ENCODE measurements at regions not wholly inside any gene's neighbourhood (a gene's known extent, or its start where the extent isn't known, plus 50 kb on each side); places are given as distances from the start of the nearest gene placed in this dataset.

DNA sequence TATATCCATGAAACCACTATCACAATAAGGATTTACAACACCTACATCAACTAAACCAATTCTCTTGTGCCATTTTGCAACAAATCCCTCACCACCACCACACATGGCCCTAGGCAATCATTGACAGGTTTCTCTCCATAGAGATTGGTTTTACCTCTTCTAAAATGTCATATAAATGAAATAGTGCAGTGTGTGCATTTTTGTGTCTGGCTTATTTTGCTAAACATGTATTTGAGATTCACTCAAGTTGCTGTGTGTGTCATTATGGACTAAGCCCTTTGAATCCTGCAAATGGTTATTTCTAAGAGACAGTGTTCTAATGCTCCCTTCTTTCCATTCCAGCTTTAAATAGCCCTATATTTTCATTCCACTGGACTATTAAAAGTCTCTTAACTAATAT, 179.7 kb upstream of the LRRC7 start:
- no peak for DNase-seq

DNA sequence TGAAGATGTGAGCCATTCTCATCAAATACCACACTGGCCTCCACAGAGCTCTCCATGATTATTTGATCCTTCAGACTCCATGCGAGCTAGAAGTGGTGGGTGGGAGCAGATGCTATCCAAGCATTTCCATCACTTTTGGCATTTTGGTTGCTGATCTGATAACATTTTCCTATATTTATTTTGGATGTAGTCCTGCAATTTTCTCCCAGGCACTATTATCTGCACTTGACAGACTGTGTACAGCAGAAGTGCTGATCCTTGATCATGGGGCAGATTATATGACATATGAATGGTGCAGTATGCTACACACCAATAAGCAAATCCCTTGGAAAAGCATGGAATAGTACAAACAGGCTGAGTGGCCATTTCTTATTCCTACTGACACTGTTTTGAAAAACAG, 167.6 kb upstream of the LRRC7 start:
- DNase-seq, result no peak

DNA sequence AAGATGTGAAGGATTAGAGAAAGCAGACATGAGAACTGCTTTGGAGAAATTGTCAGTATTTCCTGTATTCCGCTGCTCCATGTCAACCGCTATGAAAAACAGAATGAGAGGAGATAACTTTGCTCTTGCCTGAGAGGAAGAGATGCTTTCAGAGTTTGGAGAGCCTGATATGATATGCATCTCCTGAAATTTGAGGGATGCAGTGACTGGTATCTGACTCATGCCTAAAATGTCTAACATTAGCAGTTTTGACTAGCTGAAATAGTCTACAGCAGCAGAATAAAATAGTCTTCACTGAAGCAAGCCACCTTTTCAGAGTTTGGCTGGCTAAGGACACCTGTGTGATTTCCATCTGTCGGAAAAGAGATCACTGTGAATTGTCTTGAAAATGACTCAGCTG, 165.8 kb upstream of the LRRC7 start:
- DNase-seq, result no peak

DNA sequence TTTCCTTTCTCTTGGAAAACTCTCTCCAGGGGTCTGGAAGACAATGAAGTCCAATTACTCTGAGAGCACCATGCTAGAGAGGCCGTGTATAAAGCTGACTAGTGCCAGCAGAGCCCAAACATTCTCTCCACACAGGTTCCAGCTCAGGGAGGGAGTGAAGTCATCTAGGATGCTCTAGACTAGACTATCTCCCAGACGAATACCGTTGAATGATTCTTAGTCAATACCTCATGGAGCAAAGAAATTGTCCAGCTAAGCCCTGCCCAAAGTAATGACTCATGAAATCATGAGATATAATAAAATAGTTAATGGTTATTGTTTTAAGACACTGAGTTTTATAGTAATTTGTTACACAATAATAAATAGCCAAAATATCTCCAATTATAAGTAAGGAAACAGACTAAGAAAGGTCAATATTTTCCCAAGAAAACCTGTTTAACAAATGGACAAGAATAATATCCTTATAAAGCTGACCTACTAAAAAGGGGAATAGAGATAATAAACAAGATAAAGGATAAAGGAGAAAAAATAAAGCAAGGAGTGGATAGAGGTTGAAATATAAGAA, 163.9 kb upstream of the LRRC7 start:
- no peak for DNase-seq

DNA sequence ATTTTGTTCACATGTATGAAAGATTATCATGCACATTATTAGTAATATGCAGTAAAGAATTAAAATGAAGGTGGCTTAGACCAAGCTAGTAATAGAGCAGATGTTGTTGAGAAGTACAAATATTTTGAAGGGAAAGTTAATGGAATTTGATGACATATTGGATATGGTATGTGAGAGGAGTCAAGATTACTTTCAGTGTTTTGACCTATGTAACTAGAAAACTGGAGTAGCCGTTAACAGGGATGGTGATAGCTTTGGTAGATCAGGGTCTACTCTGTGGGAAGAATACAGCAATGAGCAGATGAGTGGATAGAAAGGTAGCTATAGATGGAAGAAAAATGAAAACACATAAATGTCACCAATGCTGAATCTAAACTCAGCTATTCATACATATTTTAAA, 163.2 kb upstream of the LRRC7 start:
- no peak for DNase-seq

DNA sequence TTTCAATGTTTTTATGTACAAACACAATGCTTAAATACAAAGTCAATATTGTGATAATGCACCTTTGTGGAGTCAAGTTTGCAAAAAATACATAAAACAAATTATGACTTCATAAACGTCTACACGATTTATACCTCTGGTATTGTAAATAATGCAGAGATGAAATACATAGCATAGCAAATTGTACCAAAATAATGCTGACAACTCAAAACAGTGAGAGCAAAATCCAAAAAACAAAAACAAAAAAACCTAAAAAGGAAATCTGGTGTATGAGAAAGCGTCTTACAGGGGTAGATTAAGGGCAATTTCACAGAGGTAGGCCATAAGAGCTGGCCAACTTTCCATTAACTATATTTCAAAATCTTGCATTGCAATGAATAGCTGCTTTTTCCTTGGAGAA, 161.5 kb upstream of the LRRC7 start:
- no peak for DNase-seq

DNA sequence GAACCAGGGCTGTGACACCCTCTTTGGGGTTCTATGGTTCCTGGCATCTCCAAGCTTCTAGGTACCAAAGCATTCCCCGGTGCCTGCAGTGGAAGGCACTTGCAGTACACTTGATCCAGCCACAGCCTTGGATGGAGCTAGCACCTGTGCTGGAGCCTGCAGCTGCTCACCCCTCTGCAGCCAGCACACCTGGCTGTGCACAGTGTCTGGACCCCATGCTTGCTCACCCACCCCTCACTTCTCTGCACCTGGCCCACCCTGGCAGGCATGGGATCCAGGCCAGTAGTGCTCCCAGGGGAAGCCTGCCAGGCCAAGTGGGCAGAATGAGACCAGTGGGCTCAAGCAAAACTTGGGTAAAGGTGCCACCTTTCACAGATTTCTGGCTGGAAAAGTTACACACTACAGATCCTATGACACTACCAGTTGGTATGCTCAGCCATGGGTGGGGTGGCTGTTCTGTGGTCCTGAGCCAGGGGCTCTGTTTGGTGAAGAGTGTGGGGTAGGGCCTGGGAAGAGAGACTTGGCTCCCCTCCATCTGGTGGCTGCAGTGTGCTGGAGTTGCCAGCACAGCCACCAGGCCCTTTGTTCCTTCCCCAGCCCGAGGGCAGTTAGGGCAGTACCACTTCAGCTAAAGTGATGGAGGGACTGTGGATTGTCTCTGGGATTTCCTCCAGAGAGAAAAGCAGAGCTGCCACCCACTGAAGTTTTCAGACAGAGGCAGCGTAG, 157.8 kb upstream of the LRRC7 start:
- DNase-seq, result no peak

DNA sequence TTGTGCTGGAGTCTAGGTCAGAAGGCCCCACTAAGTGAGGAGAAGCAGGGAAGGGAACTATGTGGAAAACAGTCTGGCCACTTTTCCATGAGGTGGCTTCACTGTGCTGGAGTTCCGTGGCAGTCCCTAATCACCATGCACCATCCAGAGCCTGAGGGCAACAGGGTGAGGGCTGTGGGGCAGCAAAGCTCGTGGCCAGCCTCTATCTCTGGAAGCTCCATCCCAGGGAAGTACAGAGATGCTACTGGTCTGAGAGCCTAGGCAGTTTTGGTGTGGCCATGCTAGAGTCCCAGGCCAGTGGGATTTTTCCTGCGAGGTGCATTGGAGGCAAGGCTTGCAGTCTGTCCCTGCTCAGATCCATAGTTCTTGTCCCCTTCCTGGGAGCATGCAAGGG, 157.3 kb upstream of the LRRC7 start:
- DNase-seq, result no peak

DNA sequence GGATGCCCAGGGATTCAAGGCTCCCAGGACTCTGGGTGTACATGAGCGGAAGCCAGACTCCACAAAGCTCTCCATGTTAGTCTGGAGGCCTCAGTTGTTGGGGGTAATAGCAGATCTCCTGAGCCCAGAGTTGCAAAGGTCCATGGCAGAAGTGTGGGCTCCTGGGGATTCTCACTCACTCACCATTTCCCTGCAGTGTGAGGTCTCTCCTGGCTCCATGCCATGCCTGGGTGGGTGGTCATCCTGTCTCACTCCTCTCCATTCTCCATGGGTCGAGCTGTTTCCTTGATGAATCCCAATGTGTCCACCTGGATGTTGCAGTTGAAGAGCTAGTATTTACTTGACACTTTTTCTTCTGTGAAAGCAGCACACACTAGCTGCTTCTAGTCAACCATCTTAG, 156.8 kb upstream of the LRRC7 start:
- no peak for DNase-seq

DNA sequence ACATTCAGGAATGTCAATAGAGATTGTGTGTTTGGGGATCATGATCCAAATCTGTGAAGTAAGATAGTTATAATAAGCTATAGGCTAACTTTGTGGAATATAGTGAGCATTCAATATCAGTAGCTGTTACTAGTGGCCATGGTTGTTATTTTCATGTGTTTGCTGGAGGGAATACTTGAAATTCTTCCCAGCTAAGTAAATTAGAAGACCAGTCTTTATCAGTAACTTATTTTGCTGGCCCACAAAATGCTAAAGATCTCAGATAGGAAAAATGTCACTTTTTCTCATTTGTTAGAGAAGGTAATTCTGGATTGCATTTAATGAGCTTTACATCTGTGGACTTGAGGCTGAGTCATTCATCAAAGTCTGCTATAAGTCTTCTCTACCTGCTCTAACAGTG, 156.1 kb upstream of the LRRC7 start:
- no peak for DNase-seq

DNA sequence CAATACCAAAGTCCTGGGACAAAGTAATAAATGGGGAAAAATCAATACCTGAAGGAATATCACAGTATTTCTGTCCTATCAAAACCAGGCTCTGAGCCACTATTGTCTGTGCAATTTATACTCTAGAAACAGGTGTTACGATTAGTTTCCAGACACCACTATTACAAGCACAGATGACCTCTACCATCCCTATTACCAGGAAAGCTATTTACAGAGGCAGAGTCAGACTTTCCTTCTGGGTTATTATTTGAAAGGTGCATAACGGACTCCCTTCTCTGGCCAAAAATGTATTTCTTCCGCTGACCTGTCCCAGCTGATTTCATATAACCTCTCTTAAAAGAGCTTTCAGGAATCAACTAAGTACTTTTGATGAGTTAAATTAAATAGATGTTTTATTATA, 154.6 kb upstream of the LRRC7 start:
- no peak for DNase-seq

DNA sequence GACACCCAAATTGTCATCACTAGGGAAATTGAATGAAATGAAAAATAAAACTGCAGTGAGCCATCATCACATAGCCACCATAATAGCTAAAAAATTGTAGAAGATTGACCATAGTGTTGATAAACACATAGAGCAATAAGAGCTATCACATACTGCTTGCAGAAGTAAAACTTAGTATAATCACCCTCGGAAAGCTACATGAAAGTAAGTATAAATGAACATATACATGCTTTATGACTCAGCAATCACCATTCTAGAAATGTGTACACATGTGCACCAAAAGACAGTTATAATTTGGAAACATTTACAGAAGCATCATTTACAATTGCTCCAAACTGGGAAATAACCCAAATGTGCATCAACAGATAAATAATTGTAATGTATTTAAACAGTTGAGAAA, 153.1 kb upstream of the LRRC7 start:
- DNase-seq, result no peak

DNA sequence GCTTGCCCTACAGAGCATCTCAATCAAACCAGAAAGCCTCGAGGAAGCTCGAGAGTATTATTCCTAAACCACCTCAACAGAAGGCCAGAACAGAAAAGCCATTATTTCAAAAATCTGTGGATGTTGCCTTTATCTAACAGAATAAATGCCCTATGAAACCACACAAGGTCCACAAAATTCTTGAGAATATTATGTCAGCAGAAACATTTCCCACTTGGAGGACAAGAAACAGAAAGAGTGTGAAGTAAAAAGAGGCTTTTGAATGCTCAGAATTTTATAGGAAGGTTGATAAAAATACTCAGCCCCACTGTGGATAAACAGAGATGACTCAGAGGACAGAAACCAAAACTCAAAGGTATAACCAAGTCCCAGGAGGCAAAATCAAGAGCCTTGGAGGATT, 146.4 kb upstream of the LRRC7 start:
- no peak for DNase-seq

DNA sequence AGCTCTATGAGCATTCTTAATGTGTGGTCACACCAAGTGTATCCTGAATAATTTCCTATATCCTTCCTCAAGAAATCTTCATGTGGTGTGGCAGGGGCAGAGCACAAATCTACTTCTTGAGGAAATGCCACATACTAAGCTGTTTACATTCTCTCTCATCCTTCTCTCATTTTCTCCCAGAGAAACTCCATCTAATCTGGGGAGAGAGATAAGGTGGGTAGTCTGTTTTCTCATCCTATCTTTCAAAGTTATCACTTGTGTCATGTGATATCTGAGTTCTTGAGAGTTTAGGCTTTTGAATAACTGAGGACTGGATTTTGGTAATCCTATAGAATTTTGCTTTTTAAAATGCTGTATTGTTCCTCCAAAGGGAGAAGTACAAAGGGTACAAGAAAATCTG, 141.9 kb upstream of the LRRC7 start:
- DNase-seq, result no peak

DNA sequence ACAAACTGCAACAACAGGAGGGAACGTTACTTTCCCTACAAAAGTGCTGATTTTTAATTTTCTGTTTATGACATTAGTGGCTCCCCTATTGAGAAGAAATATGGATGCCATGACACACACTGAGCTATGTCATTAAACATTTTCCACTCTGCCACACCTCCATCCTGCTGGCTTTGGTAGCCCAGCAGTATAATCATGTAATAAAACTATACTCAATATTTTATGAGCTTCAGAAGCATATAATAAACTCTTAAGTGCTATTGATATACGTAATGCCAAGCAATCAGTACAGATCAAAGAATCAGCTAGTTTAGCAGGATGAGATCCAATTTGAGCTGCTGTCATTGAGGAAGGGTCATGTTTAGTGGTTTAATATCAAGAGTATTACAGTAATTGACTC, 141.3 kb upstream of the LRRC7 start:
- no peak for DNase-seq

DNA sequence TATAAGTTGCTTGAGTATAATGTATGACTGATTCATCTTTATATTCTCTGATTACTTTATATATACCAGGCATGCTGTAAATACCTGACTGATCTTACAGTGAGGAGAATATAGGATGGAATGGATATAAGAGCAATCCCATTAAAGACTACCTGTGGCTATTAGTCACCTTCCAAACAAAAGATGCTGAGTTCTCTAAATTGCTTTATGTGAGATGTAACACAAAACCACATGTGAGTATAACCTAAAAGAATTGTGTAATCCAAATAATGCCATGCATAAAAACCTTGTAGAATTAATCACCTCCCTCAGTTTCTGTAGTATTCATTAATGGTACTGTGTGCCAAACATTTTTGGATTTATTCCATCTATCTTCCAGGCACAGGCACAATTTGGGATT, 134.6 kb upstream of the LRRC7 start:
- DNase-seq, result no peak

DNA sequence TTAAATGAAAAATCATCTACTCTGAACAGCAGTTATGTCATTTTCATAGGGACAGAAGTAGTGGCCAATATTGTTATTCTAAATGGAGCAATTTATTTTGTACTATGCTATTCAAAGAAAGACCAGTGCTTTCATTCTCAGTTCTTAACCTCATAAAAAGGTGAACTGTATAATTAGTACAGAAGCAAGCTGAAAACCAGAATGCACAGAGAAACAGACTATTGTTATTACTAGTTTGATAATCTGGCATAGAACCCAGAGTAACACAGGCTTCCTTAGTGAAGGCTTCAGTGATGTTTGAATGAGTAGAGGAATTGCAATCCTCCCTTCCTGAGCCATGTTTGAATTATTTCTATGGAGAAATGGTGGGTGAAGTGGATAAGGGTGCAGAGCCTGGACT, 131.6 kb upstream of the LRRC7 start:
- DNase-seq, result no peak

DNA sequence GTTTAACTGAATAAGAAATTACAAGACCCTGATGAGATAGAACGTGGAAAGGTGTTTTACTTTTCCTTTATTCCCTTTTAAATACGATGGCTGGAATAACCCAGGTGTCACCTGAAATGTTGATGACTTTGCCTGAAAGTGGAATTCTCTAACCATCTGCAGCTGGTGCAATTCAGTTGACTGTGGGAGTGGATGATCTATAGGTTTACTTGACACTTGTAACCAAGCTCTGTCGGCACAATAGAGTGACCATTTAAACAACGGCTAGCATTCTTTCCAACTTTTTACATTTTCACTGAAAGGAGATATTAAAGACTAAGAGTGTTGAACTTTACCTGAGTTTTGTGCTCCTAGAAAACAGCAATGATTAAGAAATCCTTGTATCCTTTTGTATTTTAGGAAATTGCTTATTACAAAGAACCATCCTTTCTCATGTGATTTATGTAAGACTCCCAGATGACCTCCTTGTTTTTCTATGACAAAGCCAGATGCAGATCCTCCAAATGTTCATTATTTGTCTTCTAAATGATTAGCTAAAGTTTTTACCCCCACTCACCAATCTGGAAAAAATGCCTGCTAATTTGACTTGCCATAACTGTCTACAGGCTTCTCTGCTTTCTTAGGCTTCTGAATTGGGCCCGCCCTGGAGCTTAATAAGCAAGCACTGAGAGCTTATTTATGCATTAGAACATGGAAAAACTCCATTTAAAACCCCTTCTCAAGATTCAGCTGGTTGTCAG, 129.5 kb upstream of the LRRC7 start:
- DNase-seq, result no peak

DNA sequence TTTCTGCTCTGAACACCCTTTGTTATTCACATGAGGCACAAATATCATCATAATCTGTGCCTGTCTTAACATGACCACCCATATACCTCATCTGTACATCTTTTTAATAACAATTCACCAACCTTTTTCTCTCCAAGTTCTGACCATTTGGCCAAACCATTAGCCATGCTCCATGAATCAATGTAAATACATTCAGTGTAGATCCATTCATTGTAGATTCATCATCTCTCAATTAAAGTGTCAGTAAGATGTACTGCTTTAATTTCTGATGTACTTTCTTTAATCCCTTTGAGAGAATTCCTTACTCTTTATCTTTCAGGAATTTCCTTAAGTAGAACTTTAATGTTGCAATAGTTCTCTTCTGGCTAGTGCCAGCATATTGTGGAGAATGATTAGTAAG, 126.2 kb upstream of the LRRC7 start:
- DNase-seq, result no peak

DNA sequence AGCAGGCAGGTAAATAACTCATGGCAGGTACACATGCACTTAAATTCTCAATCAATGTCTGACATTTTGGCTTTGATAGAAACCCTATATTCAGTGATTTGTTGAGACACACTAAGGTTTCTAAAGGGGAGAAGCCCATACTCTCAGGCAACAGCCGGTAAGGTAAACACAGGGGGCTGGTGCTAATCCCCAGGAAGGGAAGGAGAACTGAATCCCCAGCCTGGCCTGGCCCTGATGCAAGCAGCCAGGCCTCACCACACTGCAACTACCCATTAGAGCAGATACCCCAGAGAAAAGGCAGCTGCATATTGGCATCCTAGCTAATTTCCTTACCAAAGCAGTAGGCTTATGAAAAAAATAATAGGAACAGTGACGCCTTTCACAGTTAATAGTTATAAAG, 116.5 kb upstream of the LRRC7 start:
- no peak for DNase-seq

DNA sequence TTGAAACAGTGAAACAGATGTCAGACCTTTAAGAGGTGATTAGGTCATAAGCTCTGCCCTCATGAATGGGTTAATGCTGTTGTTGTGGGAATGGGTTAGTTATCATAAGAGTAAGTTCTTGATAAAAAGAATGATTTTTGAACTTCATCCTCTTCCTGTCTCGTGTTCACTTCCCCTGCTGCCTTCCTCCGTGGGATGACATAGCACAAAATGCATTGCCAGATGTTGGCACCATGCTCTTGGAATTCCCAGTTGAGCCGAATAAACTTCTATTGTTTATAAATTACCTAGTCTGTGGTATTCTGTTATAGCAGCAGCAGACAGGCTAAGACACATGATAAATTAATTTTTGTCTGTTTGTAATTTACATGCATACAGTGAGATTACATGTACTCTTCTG, 112.0 kb upstream of the LRRC7 start:
- DNase-seq, result no peak

DNA sequence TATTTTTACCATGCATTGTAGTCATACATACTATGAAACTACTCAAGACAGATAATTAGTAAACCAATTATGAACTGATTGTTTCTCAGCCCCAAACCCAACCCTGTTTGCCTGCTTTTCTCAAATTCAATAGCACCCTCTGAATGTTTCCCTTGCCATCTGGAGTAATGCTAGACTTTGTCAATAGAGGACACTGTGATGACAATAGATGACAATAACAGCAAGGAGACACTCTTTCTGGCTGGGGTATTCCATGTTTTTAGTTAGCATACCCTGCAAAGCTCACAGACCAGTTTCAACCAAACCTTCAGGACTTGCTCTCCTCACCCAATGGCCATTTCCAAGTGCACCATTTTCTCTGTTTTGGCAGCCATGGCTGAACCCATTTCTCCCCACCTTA, 108.5 kb upstream of the LRRC7 start:
- no peak for DNase-seq

DNA sequence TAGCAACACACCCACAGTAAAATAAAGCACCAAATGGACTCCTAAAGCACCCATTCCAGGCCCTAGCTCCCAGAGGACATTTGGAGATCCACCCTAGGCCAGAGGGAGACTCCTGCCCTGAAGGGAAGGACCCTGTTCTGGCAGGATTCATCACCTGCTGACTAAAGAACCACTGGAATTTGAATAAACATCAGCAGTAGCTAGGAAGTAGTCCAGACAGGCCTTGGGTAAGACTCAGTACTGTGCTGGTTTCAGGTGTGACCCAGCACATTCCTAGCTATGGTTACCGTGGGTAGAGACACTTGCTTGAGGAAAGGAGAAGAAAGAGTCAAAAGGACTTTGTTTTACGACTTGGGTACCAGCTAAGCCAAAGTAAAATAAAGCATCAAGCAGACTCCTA, 92.7 kb upstream of the LRRC7 start:
- no peak for DNase-seq

DNA sequence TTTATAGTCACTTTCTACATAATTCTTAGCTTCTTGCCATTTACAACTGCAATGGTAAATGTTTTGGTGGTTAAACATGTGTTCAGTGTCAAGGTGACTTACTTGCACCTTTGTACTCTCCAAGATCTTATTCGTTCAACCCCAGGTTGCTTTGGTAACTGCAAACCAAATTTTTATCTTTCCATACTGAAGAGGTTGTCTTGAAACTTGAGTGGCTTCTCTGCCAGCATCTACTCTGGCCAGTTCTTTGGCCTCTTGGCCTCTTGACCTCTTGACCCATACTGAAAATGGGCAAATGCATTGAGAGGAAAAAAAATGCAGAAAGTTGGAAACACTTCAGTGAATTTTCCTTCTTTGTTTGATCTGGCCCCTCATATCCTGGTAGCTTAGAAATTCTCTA, 88.0 kb upstream of the LRRC7 start:
- DNase-seq, result no peak

DNA sequence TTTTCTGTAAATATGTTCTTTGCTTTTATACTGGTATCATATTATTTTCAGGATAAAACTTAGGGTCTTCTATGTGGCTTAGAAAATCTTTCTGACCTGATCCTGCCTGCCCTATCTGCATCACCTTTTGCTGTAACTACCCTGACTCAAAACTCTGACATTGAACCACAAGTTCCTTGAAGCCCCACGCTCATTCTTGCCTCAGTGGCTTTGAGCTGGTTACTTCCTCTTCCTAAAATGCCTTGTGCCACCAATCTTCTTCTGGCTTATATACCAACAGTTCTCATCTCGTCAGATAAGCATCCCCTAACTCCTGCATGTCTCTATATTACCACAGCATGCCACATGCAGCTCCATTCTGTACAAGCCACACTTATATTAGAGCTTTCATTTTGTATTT, 84.5 kb upstream of the LRRC7 start:
- no peak for DNase-seq
